Epithelial cell of esophagus (primary cell): ENCODE measurements at regions not wholly inside any gene's neighbourhood (a gene's known extent, or its start where the extent isn't known, plus 50 kb on each side); places are given as distances from the start of the nearest gene placed in this dataset.

Source experiments
- DNase-seq: peaks from one replicate; pipeline ENCODE4 v3.0.0; 2010; ENCODE audit warnings: low read depth
- H3K4me3 ChIP-seq: 2 replicates; pipeline ENCODE4 v1.5.1; 2011; ENCODE audit warnings: mild to moderate bottlenecking, low read length, control low read depth
- TF ChIP-seq, protein P1 (sequence below): IDR thresholded peaks from 2 replicates; pipeline ENCODE4 v1.5.1; 2011; ENCODE audit warnings: low read depth, mild to moderate bottlenecking, low read length, control low read depth, inconsistent platforms; ENCODE audit not compliant: insufficient read depth; ENCODE audit errors: missing control alignments

DNA sequence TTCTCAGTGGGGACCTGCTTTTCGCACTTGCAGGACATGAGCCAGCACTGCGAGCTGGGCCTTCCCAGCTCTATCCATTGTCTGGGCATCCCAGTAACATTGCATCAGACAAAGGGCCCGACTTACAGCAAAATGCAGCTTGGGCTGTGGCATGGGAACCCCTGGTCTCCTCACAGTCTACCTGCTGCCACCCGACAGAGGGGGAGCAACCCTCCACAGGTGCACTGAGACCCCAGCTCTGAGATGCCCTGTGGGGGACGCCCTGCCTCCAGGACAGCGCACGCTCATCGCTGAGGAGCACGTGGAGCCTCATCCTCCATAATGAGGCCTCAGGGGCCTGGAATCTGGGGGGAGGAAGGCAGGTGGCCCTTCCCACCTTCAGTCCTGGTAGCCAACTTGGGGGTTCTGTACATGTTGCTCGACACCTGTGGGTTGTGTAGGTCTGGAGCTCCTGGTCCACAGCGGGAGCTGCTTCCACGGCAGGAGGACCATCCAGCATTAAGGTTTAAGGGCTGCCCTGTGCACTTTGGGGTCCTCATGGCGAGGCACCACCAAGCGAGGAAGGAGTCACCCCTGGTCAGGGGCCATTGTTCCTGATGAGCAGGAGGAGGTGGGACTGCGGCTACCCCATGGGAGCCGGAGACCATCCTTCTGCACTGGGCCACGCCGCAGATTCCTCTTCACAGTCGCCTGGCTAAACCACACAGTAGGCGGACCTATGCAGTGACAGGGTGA, 376.5 kb upstream of the IRX1 start:
- no peak overlapping the region for H3K4me3 ChIP-seq
- DNase-seq: no peak
- TF ChIP-seq, protein P1, sequence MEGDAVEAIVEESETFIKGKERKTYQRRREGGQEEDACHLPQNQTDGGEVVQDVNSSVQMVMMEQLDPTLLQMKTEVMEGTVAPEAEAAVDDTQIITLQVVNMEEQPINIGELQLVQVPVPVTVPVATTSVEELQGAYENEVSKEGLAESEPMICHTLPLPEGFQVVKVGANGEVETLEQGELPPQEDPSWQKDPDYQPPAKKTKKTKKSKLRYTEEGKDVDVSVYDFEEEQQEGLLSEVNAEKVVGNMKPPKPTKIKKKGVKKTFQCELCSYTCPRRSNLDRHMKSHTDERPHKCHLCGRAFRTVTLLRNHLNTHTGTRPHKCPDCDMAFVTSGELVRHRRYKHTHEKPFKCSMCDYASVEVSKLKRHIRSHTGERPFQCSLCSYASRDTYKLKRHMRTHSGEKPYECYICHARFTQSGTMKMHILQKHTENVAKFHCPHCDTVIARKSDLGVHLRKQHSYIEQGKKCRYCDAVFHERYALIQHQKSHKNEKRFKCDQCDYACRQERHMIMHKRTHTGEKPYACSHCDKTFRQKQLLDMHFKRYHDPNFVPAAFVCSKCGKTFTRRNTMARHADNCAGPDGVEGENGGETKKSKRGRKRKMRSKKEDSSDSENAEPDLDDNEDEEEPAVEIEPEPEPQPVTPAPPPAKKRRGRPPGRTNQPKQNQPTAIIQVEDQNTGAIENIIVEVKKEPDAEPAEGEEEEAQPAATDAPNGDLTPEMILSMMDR: no peak

GRCh38 chr5:3217771-3218495, 377.7 kb upstream of the IRX1 start:
- H3K4me3 ChIP-seq: no peak overlapping the region
- TF ChIP-seq, protein P1: no peak
- DNase-seq: no peak

GRCh38 chr5:3217114-3217513, 378.5 kb upstream of the IRX1 start:
- no peak for DNase-seq
- TF ChIP-seq, protein P1: no peak
- H3K4me3 ChIP-seq: no peak overlapping the region

- TF ChIP-seq, protein P1: no peak
- H3K4me3 ChIP-seq: no peak overlapping the region
- DNase-seq: no peak
Measured at GRCh38 chr5:3216386-3216785, 379.2 kb upstream of the IRX1 start.

DNA sequence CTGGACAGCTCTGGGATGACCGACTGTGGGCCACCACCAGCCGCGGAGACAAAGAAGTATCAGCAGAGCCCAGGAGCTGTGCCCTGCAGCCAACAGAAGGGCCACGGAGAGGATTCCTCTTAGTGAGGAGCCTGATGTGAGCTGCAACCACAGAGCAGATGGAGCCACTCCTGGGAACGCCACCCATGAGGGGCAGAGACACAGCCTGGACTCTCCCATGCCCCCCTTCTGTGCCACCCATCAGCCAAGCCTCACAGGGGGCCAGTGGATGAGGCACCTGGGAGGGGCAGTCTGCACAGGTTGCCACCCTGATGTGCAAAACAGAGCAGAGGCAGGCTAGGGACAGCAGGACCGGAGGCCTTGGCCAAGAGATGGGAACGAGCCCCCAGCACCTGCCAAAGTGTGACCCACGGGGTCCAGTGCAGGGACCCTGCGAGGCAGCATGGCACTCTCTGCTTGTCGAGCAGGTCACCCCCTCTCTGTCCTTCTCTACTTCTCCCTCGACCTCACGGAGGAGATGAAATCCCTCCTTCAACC, 380.7 kb upstream of the IRX1 start:
- TF ChIP-seq, protein P1: no peak
- no peak for DNase-seq
- H3K4me3 ChIP-seq: no peak overlapping the region

- TF ChIP-seq, protein P1: no peak
- H3K4me3 ChIP-seq: no peak overlapping the region
- no peak for DNase-seq
Measured at GRCh38 chr5:3214396-3214795, 381.2 kb upstream of the IRX1 start.
